Lower leg skin (tissue), 3 donors: ENCODE measurements at regions not wholly inside any gene's neighbourhood (a gene's known extent, or its start where the extent isn't known, plus 50 kb on each side); places are given as distances from the start of the nearest gene placed in this dataset.

Source experiments
- POLR2A ChIP-seq, 2 donors: fragments of 450-650 bp; IDR thresholded peaks; one replicate each; pipeline ENCODE4 v1.6.1; 2016 to 2017; ENCODE audit warnings: antibody characterized with exemption in 2 of 2, mild to moderate bottlenecking in 1 of 2, moderate library complexity in 1 of 2
- TF ChIP-seq, protein P1 (sequence below), 3 donors: fragments of 450-650 bp; IDR thresholded peaks; one replicate each; pipeline ENCODE4 v1.5.1; 2016; ENCODE audit warnings: antibody characterized with exemption in 3 of 3, mild to moderate bottlenecking in 3 of 3, moderate library complexity in 2 of 3

DNA sequence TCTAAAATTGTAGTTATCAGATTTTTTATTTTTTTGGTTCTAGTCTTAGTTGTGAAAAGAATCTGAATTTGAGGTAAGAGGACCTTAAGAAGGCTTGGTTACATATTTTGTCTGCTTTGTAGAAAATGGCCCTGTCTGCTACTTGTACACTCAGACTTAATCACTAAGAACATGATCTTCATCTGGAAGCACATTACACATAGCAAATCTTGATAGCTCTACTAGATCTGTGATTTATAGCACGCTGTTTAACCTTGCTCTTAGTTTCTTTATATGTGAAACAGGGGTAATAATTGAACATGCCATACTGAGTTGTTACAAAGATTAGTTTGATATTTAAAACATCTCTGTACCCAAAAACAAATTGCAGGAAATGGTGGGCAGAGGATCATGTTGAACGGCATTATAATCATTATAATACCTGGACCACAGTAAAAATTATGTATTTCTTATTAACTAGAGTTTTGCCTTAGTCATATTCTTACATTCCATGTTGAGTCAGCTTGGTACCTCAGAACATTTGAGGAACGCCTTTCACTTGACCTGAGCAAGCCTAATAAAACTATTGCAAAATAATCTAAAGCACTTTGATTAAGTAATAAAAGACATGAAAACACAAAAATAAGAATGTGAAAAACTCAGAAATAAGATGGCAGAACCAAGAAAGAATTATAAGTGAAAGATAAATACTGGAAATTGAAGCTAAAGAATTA is 738.0 kb upstream of the AADAT start:
- TF ChIP-seq, protein P1, sequence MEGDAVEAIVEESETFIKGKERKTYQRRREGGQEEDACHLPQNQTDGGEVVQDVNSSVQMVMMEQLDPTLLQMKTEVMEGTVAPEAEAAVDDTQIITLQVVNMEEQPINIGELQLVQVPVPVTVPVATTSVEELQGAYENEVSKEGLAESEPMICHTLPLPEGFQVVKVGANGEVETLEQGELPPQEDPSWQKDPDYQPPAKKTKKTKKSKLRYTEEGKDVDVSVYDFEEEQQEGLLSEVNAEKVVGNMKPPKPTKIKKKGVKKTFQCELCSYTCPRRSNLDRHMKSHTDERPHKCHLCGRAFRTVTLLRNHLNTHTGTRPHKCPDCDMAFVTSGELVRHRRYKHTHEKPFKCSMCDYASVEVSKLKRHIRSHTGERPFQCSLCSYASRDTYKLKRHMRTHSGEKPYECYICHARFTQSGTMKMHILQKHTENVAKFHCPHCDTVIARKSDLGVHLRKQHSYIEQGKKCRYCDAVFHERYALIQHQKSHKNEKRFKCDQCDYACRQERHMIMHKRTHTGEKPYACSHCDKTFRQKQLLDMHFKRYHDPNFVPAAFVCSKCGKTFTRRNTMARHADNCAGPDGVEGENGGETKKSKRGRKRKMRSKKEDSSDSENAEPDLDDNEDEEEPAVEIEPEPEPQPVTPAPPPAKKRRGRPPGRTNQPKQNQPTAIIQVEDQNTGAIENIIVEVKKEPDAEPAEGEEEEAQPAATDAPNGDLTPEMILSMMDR (IDR thresholded peaks at IDR 0.05): no peak
- no peak for TF ChIP-seq POLR2A (IDR thresholded peaks at IDR 0.05)
